Panc1 (cell line): ENCODE measurements at regions not wholly inside any gene's neighbourhood (a gene's known extent, or its start where the extent isn't known, plus 50 kb on each side); places are given as distances from the start of the nearest gene placed in this dataset.

Source experiments
- ATAC-seq: fragments of 200-7000 bp; cut with Tn5 transposase; 2 replicates; pipeline ENCODE4 v1.9.1; 2020; ENCODE audit warnings: mild to moderate bottlenecking, moderate library complexity
- BruUV-seq: library from RNA; stranded (reverse); fragments of 400-500 nt; replicated peaks from 2 replicates; lab custom pipeline; 2021; lab: Mats Ljungman, UMichigan
- CTCF ChIA-PET: fragments of 300-600 bp; sonication (Branson Sonifier 250); formaldehyde crosslinking; loops from one replicate; lab custom pipeline; 2022; ENCODE audit warnings: antibody characterized with exemption; lab: Charles Lee
- POLR2A ChIA-PET: fragments of 300-600 bp; sonication (Branson Sonifier 250); formaldehyde crosslinking; loops from one replicate; lab custom pipeline; 2022; ENCODE audit warnings: antibody characterized with exemption; lab: Charles Lee
- DNase-seq: peaks from one replicate; pipeline ENCODE4 v3.0.0-alpha.2; 2010; ENCODE audit warnings: low read depth, low spot score
- H3K27ac ChIP-seq: 2 replicates; pipeline ENCODE4 v1.5.1; 2011; ENCODE audit warnings: mild to moderate bottlenecking, low read length, inconsistent platforms
- H3K27me3 ChIP-seq: fragments of 200-500 bp; sonication (Bioruptor generic); 2 replicates; pipeline ENCODE4 v1.6.0; 2014; ENCODE audit warnings: low read length, inconsistent platforms; ENCODE audit not compliant: control insufficient read depth, insufficient read depth
- H3K36me3 ChIP-seq: fragments of 200-500 bp; sonication (Bioruptor generic); 2 replicates; pipeline ENCODE4 v1.5.1; 2014; ENCODE audit warnings: inconsistent platforms, mild to moderate bottlenecking, low read length, moderate library complexity; ENCODE audit not compliant: control insufficient read depth, insufficient read depth
- H3K4me1 ChIP-seq: 2 replicates; pipeline ENCODE4 v1.5.1; 2011; ENCODE audit warnings: inconsistent platforms, mild to moderate bottlenecking, low read length, moderate library complexity; ENCODE audit not compliant: control insufficient read depth, insufficient read depth
- H3K4me3 ChIP-seq, 2 experiments: 2 replicates each; pipeline ENCODE4 v1.5.1; 2011 to 2012; ENCODE audit warnings: low read depth in 2 of 2, low read length in 2 of 2, mild to moderate bottlenecking in 2 of 2, inconsistent platforms in 1 of 2, moderate library complexity in 1 of 2
- H3K9me3 ChIP-seq: fragments of 200-500 bp; sonication (Bioruptor generic); 2 replicates; pipeline ENCODE4 v1.5.1; 2014; ENCODE audit warnings: low read depth, mild to moderate bottlenecking, inconsistent platforms, low read length, moderate library complexity; ENCODE audit not compliant: control insufficient read depth, insufficient read depth
- POLR2AphosphoS5 ChIP-seq: IDR thresholded peaks from 2 replicates; pipeline ENCODE4 v1.6.1; 2012; ENCODE audit warnings: mild to moderate bottlenecking, low read depth, low read length, moderate library complexity
- SIN3A ChIP-seq: IDR thresholded peaks from 2 replicates; pipeline ENCODE4 v1.6.1; 2012; ENCODE audit warnings: low read depth, mild to moderate bottlenecking, low read length, moderate library complexity, borderline replicate concordance; ENCODE audit not compliant: insufficient read depth
- TCF7L2 ChIP-seq: IDR thresholded peaks from 2 replicates; pipeline ENCODE4 v1.6.1; 2011; ENCODE audit warnings: mild to moderate bottlenecking, low read depth, low read length, inconsistent platforms
- in situ Hi-C: cut with HindIII; loops from 2 replicates; pipeline ENCODE4 v1.10.0; 2016; ENCODE audit warnings: low sequenced_read_pairs, low pct_unique_long_range_greater_than_20kb
- intact Hi-C: fragments of 100-400 bp; cut with micrococcal nuclease; formaldehyde crosslinking; loops from one replicate; pipeline ENCODE4 v1.10.0; 2022; ENCODE audit not compliant: unreplicated experiment
- TF ChIP-seq, protein P1 (sequence below): fragments of 450-650 bp; IDR thresholded peaks from 2 replicates; pipeline ENCODE4 v1.5.1; 2017; ENCODE audit warnings: mild to moderate bottlenecking
- TF ChIP-seq, protein P2 (sequence below), 2 experiments: IDR thresholded peaks; 2 replicates each; pipeline ENCODE4 v1.6.1; 2011 to 2012; ENCODE audit warnings: low read depth in 2 of 2, control low read depth in 1 of 2, low read length in 1 of 2, mild to moderate bottlenecking in 1 of 2, moderate library complexity in 1 of 2; ENCODE audit not compliant: insufficient read depth in 1 of 2

DNA sequence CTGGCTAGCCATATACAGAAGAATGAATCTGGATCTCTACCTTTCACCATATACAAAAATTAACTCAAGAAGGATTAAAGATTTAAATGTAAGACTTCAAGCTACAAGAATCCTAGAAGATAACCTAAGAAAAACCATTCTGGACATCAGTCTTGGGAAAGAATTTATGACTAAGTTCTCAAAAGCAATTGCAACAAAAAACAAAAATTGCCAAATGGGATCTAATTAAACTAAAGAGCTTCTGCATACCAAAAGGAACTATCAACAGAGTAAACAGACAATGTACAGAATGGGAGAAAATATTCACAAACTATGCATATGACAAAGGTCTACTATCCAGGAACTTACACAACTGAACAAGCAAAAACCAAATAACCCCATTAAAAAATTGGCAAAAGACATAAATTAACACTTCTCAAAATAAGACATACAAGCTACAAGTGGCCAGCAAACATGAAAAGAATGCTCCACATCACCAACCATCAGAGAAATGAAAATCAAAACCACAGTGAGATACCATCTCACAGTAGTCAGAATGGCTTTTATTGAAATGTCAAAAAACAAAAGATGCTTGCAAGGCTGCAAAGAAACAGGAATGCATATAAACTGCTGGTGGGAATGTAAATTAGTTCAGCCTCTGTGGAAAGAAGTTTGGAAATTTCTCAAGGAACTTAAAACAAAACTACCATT is 66.8 kb upstream of the RSPO3 start:
- intact Hi-C loops, result no loop called here
- Histone ChIP-seq H3K9me3 (no peaks in the 10 kb centered on the region), H3K27ac (no peak overlapping the region), H3K4me1 (no peaks in the 10 kb centered on the region), H3K4me3 (no peak overlapping the region), H3K27me3 (no peaks in the 10 kb centered on the region), H3K36me3 (no peaks in the 10 kb centered on the region)
- in situ Hi-C loops, result no loop called here
- ATAC-seq, result no peak
- TF ChIP-seq SIN3A (no peak), TCF7L2 (no peak), POLR2AphosphoS5 (no peak)
- TF ChIP-seq, protein P1, sequence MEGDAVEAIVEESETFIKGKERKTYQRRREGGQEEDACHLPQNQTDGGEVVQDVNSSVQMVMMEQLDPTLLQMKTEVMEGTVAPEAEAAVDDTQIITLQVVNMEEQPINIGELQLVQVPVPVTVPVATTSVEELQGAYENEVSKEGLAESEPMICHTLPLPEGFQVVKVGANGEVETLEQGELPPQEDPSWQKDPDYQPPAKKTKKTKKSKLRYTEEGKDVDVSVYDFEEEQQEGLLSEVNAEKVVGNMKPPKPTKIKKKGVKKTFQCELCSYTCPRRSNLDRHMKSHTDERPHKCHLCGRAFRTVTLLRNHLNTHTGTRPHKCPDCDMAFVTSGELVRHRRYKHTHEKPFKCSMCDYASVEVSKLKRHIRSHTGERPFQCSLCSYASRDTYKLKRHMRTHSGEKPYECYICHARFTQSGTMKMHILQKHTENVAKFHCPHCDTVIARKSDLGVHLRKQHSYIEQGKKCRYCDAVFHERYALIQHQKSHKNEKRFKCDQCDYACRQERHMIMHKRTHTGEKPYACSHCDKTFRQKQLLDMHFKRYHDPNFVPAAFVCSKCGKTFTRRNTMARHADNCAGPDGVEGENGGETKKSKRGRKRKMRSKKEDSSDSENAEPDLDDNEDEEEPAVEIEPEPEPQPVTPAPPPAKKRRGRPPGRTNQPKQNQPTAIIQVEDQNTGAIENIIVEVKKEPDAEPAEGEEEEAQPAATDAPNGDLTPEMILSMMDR, result no peak
- TF ChIP-seq, protein P2, sequence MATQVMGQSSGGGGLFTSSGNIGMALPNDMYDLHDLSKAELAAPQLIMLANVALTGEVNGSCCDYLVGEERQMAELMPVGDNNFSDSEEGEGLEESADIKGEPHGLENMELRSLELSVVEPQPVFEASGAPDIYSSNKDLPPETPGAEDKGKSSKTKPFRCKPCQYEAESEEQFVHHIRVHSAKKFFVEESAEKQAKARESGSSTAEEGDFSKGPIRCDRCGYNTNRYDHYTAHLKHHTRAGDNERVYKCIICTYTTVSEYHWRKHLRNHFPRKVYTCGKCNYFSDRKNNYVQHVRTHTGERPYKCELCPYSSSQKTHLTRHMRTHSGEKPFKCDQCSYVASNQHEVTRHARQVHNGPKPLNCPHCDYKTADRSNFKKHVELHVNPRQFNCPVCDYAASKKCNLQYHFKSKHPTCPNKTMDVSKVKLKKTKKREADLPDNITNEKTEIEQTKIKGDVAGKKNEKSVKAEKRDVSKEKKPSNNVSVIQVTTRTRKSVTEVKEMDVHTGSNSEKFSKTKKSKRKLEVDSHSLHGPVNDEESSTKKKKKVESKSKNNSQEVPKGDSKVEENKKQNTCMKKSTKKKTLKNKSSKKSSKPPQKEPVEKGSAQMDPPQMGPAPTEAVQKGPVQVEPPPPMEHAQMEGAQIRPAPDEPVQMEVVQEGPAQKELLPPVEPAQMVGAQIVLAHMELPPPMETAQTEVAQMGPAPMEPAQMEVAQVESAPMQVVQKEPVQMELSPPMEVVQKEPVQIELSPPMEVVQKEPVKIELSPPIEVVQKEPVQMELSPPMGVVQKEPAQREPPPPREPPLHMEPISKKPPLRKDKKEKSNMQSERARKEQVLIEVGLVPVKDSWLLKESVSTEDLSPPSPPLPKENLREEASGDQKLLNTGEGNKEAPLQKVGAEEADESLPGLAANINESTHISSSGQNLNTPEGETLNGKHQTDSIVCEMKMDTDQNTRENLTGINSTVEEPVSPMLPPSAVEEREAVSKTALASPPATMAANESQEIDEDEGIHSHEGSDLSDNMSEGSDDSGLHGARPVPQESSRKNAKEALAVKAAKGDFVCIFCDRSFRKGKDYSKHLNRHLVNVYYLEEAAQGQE (IDR thresholded peaks at IDR 0.05; ENCODE audit: insufficient read depth in 1 of 2, low read depth in 2 of 2, low read length in 1 of 2), result no peak
- BruUV-seq, result no TSS peak
- POLR2A ChIA-PET, result no interaction called here
- CTCF ChIA-PET, result no interaction called here
- no peak for DNase-seq

DNA sequence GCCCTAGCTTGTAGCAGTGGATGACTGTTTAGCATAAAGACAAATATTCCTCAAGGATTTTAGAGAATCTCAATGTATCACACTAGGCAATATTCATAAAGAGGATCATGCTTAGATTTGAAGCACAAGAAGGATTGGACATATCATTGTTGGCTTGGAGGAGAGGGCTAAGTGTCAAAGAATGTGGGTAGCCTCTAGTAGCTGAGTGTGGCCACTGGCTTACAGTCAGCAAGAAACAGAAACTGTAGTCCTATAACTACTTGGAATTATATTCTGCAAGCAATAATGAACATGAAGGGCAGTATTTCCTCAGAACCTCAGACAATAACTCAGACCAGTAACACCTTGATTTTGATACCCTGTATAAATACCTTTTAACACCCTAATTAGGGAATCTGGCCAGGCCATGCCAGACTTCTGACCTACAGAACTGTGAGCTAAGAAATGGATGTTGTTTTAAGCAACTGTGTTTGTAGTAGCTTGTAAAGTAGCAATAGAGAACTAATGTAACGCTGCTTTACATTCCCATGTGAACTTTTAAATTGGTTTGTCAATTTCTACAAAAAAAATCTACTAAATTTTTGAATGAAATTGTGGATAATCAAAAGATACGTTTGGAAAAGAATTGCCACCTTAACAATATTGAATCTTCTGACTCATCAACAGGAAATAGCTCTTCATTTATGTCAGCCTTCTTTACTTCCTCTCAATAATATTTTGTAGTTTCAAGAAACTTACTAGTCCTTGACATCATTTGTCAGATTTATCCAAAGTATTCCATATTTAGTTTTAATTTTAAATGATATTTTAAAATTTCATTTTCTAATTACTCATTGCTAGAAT is 65.2 kb upstream of the RSPO3 start:
- no peak overlapping the region for H3K27ac ChIP-seq
- no TSS peak for BruUV-seq
- intact Hi-C loops (no loop called here), in situ Hi-C loops (no loop called here)
- H3K4me3 ChIP-seq, result no peak overlapping the region
- CTCF ChIA-PET, result no interaction called here
- H3K9me3 ChIP-seq, result no peaks in the 10 kb centered on the region; the same call in 1 of the 2 replicates
- H3K27me3 ChIP-seq, result no peaks in the 10 kb centered on the region
- no peaks in the 10 kb centered on the region for H3K36me3 ChIP-seq
- no peak for DNase-seq
- no peak for TF ChIP-seq POLR2AphosphoS5
- TF ChIP-seq TCF7L2, result no peak
- no peak for TF ChIP-seq SIN3A
- TF ChIP-seq, protein P2 (IDR thresholded peaks at IDR 0.05; ENCODE audit: insufficient read depth in 1 of 2, low read depth in 2 of 2, low read length in 1 of 2), result no peak
- TF ChIP-seq, protein P1, result no peak
- no peak for ATAC-seq
- H3K4me1 ChIP-seq, result no peaks in the 10 kb centered on the region
- POLR2A ChIA-PET, result no interaction called here
